ENCODE measurements at regions not wholly inside any gene's neighbourhood (a gene's known extent, or its start where the extent isn't known, plus 50 kb on each side); places are given as distances from the start of the nearest gene placed in this dataset.
A peak's percentile ranks its signal among the peaks of the same experiment; 100 is the strongest.

GRCh38 chrX:39226251-39226650 lies 425.0 kb downstream of the MID1IP1 start:
- 55 to 78% methylated on average over 6 of the region's 6 CpGs for WGBS, 2 donors
- peaks cover 3% of the 10 kb centered on the region for H3K27me3 ChIP-seq
- intact Hi-C loops (cut with DNase I): no loop called here
- TF ChIP-seq, protein P1, sequence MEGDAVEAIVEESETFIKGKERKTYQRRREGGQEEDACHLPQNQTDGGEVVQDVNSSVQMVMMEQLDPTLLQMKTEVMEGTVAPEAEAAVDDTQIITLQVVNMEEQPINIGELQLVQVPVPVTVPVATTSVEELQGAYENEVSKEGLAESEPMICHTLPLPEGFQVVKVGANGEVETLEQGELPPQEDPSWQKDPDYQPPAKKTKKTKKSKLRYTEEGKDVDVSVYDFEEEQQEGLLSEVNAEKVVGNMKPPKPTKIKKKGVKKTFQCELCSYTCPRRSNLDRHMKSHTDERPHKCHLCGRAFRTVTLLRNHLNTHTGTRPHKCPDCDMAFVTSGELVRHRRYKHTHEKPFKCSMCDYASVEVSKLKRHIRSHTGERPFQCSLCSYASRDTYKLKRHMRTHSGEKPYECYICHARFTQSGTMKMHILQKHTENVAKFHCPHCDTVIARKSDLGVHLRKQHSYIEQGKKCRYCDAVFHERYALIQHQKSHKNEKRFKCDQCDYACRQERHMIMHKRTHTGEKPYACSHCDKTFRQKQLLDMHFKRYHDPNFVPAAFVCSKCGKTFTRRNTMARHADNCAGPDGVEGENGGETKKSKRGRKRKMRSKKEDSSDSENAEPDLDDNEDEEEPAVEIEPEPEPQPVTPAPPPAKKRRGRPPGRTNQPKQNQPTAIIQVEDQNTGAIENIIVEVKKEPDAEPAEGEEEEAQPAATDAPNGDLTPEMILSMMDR (IDR thresholded peaks at IDR 0.05): no peak
- TF ChIP-seq POLR2A (IDR thresholded peaks at IDR 0.05): no peak
- H3K4me3 ChIP-seq (replicated peaks in 1 of 3): no peak overlapping the region
- H3K9me3 ChIP-seq: no peaks in the 10 kb centered on the region
- no peaks in the 10 kb centered on the region for H3K4me1 ChIP-seq
- no peak for DNase-seq
- no peak overlapping the region for H3K27ac ChIP-seq
- H3K36me3 ChIP-seq: no peaks in the 10 kb centered on the region

DNA sequence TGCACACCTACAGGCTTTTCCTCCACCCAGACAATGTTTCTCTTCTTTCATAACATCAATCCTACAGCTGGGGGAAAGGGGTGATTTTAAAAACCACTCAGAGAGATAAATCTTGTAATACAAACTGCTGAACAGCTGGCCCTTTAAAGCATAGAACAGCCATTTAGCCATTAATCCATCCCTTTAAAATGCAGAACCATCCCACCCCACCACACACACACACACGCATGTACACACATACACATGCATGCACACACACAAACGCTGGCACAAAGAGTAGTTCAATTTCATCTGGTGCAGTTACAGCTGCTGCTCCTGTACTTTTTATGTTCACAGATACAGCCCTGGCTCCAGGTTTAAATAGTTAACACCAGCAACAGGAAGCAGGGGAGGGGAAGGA lies 426.1 kb downstream of the MID1IP1 start:
- Histone ChIP-seq H3K27me3 (peaks cover 3% of the 10 kb centered on the region), H3K27ac (no peak overlapping the region)
- intact Hi-C loops (cut with DNase I): no loop called here

GRCh38 chrX:39238006-39238405 lies 436.7 kb downstream of the MID1IP1 start:
- Histone ChIP-seq H3K4me1 (no peaks in the 10 kb centered on the region), H3K27ac (no peak overlapping the region), H3K4me3 (replicated peaks in 1 of 3) (no peak overlapping the region), H3K36me3 (no peaks in the 10 kb centered on the region), H3K9me3 (no peaks in the 10 kb centered on the region), H3K27me3 (no peaks in the 10 kb centered on the region)
- DNase-seq: no peak
- intact Hi-C loops (cut with DNase I): no loop called here
- WGBS, 2 donors: 80 to 87% methylated on average over 6 to 7 of the region's 7 CpGs
- no peak for TF ChIP-seq POLR2A (IDR thresholded peaks at IDR 0.05)
- TF ChIP-seq, protein P1 (IDR thresholded peaks at IDR 0.05): no peak

More for the DNA sequence above, 426.1 kb downstream of the MID1IP1 start:
- no peak for DNase-seq
- WGBS, 2 donors: 47 to 55% methylated on average over 2 of the region's 2 CpGs
- Histone ChIP-seq H3K4me3 (replicated peaks in 1 of 3) (no peak overlapping the region), H3K9me3 (no peaks in the 10 kb centered on the region), H3K4me1 (no peaks in the 10 kb centered on the region), H3K36me3 (no peaks in the 10 kb centered on the region)
- no peak for TF ChIP-seq POLR2A (IDR thresholded peaks at IDR 0.05)
- TF ChIP-seq, protein P1 (IDR thresholded peaks at IDR 0.05): no peak

- 60 to 81% methylated on average over 1 of the region's 1 CpG for WGBS, 2 donors
- TF ChIP-seq, protein P1 (IDR thresholded peaks at IDR 0.05): peak in 3 of 6 experiments; percentile 34 to 47 (median 43)
- TF ChIP-seq POLR2A (IDR thresholded peaks at IDR 0.05): no peak
- H3K4me1 ChIP-seq: no peaks in the 10 kb centered on the region
- H3K4me3 ChIP-seq (replicated peaks in 1 of 3): no peak overlapping the region
- intact Hi-C loops (cut with DNase I): no loop called here
- no peaks in the 10 kb centered on the region for H3K9me3 ChIP-seq
- H3K36me3 ChIP-seq: no peaks in the 10 kb centered on the region
- H3K27ac ChIP-seq: no peak overlapping the region
- peak; percentile 9 to 23 for DNase-seq
- no peaks in the 10 kb centered on the region for H3K27me3 ChIP-seq
Measured at GRCh38 chrX:39242187-39242586, 440.9 kb downstream of the MID1IP1 start.

GRCh38 chrX:39244147-39244546 lies 442.9 kb downstream of the MID1IP1 start:
- H3K9me3 ChIP-seq: no peaks in the 10 kb centered on the region
- no peak for TF ChIP-seq POLR2A (IDR thresholded peaks at IDR 0.05)
- TF ChIP-seq, protein P1 (IDR thresholded peaks at IDR 0.05): no peak
- H3K27ac ChIP-seq: no peak overlapping the region
- no peak overlapping the region for H3K4me3 ChIP-seq (replicated peaks in 1 of 3)
- H3K36me3 ChIP-seq: no peaks in the 10 kb centered on the region
- H3K27me3 ChIP-seq: no peaks in the 10 kb centered on the region
- intact Hi-C loops (cut with DNase I): no loop called here
- no peaks in the 10 kb centered on the region for H3K4me1 ChIP-seq
- 100% methylated on average over 1 of the region's 1 CpG for WGBS, 2 donors
- DNase-seq: no peak

All from thyroid gland (tissue), 4 donors.